ENCODE measurements at regions not wholly inside any gene's neighbourhood (a gene's known extent, or its start where the extent isn't known, plus 50 kb on each side); places are given as distances from the start of the nearest gene placed in this dataset.
"Not testable (repeated sequence)": the region's sequence is repeated elsewhere in the genome, so short reads cannot be mapped to it uniquely, and the experiment has no call there.

DNA sequence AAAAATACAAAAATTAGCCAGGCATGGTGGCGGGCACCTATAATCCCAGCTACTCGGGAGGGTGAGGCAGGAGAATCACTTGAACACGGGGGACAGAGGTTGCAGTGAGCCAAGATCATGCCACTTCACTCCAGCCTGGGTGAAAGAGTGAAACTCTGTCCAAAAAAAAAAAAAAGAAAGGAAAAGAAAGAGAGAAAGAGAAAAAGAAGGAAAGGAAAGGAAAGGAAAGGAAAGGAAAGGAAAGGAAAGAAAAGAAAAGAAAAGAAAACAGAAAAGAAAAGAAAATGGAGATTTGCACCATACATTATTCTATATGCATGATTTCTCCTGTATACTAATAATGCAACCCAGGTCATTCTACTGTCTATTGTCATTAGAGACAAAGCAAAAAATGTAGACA, 421.5 kb downstream of the PCDH19 start:
- DNase-seq = not testable (repeated sequence)

DNA sequence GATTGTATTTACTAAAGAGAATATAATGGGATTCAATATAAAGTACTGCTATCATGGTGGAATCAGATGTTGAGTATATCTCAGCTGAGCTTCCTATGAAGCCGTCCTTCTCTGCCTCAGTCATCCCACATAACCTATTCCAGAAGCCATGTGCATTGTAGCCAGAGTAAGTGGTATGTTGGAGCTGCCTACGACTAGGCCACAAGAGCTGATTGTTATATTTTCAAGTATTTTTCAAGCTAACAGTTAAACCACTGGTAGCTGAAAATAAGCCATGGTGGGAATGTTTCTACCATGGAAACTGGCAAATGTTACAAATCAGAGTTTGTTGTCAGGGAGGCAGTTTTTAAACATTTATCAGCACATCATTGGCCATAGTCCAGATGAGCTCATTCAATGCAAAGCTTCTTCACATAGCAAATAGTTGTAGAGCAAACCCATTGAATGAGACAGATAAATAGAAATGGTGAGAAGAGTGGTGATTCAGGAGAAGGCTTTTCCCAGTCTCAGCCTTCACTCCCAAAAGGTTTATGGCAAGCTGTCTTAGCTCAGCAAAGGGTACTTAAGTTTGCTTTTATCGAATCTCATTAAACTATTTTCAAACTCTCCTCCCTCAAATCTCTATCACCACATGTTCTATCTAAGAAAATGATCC, 436.4 kb downstream of the PCDH19 start:
- no peak for DNase-seq

DNA sequence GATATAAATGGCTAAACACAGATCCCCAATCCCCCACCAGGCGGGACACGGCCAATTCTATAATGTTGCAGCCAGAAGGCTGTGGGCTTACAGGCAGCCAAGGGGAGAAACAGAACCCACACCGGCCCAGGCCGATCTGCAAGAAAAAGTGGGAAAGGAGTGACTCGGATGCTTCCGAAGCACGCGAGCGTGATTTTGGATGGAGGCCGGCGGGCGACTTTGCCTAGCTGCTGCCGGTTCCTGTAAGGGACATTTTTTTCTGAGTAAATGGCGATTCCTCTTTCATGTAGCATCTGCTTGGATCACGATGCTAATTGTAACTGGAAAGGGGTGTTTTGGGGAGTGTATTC, 470.2 kb downstream of the PCDH19 start:
- DNase-seq = no peak

DNA sequence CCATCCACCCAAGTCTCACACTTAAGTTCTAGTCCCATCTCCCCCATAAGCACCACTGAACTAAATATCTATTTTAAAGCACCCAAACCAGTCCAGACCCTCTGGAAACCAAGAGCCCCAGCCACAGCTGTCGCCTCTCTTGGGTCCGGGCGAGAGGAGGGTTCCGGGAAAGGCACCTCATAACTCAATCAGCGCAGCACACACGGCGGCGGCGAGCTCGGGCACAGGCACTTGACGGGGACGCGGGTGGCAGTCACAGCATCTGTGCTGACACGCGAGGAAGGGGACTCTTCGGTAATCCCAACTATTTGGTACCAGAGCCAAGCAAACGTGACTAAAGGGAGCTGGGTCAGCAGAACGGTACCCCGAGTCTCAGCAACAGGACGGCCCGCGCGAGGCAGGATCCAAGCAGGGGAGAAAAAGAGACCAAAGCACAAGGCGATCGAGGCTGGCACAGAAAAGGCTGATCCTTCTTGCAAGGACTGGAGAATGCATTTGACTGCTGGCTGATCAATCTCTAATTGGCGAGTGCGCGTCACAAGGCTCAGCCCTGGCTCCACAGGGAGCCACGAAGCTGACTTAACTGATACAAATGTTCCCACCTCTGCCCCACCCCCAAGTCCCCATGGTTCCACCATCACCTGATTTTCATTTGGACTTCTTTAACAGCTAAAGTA, 470.7 kb downstream of the PCDH19 start:
- DNase-seq = not testable (repeated sequence)

DNA sequence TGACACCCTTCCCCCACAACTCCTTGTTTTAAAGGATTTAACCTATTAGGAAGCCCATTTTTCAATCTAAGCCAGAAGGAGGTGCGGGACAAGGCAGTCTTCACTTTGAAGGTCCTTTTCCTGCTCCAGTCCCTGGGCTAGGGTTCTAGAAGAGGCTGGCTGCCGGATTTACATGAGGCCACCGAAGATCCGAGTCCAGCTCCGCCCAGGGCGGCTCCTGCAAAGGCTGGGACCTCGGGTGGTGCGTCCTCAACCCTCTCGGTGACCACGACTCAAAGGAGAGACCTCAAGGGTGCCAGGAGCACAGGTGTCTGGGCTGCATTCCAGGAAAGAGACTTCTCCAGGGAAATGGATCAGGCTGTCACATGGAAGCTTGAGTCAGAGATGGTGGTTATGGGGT, 471.6 kb downstream of the PCDH19 start:
- DNase-seq = no peak

DNA sequence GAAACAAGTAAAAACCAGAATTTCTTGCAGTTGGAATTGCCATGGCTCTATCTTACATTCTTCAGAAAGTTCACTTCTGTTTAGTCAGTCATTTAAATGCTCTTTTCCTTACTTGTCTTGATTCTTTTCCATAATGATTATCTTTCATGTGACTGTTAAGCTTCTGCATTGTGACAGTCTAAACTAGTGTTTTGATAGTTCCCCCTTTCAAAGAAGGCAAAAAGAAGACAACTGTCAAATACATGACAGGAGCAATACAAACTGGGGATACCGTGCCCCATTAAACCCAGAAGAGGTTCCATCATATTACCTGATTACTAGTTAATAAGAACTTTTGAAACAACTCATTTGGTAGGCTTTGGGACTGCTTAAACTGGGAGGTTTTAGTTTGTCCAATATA, 476.2 kb downstream of the PCDH19 start:
- no peak for DNase-seq

DNA sequence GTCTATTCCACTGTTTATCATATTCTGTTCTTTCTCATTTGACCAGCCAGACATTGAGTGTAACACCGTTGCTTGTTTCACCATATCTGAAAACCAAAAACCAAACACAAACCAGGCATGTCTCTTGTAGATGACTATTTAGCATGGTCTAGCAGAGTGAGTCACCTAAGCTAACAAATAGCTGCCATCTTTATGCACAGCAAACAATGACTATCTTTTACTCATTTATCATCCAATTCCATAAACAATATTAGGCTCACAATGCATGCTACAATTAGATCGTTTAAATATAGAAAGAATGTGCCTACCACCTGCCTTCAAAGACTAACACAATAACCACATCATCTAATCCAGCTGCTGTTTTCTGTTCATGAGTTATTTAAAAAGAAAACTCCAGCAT, 495.4 kb downstream of the PCDH19 start:
- no peak for DNase-seq

DNA sequence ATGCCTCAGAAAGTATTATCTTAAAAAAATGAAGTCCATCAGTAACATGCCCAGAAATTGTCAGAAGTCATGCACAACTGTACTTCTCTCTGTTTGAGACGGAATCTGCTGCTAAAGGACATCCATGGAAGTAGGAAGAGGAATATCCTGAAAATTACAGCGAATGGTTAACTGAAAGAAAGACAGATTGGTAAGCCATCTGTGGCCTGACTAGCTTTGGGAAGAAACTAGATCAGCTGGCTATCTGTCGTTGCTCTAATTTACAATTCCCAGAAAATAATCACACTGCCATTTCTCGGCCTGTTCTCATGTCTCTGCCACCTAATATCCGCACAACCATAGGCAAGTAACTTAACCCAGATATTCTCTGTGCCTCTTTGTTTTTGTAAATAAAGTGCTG, 496.5 kb downstream of the PCDH19 start:
- no peak for DNase-seq

DNA sequence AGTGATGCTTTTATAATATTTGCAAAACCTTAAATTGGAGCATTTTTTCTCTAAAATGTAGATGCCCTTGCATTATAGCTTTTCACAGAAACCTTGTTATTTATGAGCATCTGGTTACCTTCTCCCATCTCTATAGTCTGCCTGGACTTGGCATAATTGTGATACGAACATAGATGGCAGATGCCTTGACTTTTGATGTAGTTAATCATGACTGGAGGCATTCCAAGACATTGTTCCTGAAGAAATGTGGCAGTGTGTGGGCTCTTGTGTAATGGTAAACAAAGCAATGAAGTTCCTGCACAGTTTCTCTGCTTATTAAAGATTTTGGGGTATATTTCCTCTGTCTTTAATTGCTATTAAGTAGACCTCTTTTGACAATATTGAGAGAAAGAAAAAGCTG, 500.1 kb downstream of the PCDH19 start:
- no peak for DNase-seq

DNA sequence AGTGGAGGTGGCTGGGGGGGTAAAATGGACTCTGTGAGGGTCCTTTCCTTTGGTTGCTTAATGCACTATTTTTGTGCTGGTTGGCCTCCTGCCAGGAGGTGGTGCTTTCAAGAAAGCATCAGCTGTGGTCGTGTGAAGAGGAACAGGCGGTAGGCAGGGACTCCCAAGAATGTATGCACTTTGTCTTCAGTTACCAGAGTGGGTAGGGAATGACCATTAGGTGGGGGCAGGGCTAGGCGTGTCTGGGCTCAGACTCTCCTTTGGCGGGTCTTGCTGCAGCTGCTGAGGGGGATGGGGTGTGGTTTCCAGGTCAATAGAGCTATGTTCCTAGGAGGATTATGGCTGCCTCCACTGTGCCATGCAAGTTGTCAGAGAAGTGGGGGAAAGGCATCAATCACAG, 509.0 kb downstream of the PCDH19 start:
- DNase-seq = no peak

DNA sequence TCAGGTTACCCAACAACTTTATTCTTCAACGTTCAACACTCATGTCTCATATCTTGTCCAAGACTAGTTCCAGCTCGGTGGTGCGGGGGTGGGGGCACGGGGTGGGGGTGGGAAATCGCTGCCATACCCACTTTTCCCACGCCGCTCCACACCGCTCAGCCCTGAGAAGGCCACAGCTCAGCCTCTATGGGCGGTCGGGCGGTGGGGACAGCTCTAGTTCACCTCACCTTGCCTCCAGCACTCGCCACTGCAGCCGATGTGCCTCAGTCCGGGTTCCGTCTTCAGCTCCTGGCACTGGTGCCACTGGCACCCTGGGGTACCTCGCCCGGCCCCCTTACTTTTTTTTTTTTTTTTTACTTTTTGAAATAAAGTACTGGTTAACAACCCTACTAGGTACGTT, 522.2 kb downstream of the PCDH19 start:
- no peak for DNase-seq

DNA sequence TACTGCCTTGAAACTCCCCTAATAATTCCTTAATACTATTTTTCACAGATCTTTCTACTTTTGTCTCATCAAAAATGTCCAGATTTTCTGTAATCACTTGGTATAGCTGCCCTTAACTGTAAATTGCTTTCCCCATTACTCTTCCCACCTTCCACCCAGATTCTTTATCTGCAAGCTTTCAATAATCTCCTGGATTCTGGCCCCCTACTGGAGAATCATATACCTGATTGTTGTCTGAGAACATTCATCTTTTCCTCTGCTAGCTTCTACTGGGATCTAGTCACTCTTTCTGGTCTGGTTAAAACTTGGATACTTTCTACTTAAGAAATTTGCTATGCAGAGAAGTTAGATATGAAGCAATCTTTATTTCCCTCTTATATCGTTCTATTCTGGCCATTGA, 552.6 kb downstream of the PCDH19 start:
- DNase-seq = no peak

DNA sequence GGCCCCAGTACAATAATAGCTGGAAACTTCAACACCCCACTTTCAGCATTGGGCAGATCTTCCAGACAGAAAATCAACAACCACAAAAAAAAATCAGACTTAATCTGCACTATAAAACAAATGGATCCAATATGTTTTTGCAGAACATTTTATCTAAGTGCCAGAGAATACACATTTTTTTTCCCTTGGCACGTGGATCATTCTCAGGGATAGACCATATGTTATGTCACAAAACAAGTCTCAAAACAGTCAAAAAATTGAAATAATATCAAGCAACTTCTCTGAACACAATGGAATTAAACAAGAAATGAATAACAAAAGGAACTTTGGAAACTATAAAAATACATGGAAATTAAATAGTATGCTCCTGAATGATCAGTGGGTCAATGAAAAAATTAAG, 576.3 kb downstream of the PCDH19 start:
- no peak for DNase-seq

DNA sequence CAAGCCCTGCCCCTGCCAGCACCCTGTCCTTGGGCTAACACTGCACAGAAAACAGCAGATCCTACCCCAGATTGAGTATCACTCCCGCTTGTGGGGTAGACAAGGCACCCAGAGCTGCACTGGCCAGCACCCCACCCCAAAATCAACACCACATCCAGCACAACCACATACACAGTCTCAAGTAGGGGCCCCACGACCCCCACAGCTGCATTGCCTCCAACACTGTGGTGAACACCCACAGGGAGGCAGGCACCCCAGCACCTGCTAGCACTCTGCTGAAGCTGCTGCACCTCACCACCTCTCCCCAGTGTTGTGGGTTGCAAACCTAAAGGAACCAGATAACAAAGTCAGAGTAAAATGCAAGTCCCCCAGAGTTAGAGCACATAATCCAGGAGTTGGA, 589.9 kb downstream of the PCDH19 start:
- no peak for DNase-seq

DNA sequence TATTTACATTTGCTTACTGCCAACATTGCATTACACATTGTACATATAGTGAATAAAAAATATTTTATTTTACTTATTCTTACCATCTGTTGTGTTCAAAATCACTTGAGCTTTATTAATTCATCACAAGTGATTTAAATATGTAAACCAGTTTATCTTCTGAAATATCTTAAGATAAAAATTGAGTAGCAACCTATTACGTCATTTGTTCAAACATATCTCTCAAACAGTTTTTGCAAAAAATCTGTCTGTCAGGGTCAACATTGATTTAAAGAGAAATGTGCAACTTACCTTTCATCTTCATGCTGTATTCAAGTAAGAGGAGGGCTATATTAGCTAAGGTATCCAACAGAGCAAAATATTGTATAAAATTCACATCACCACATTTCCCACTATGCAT, 610.1 kb downstream of the PCDH19 start:
- no peak for DNase-seq

DNA sequence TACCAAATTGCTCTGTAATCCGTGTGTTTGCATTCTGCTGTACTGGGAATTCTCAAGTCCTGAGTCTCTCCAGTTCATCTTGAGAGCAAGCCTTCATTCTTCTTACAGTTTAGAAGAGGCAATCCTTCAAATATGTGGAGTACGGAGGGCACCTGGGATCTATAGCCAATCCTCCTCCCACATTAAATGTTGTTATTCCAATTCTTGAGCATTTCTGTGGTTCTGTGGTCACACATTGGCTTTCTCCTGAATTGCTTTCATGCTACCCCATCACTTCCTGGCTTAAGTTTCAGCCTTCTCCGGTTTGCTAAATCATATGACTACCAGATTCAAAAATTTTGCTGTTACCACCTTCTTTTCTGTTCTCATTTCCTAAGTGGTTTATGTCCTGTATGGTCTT, 611.1 kb downstream of the PCDH19 start:
- DNase-seq = no peak

DNA sequence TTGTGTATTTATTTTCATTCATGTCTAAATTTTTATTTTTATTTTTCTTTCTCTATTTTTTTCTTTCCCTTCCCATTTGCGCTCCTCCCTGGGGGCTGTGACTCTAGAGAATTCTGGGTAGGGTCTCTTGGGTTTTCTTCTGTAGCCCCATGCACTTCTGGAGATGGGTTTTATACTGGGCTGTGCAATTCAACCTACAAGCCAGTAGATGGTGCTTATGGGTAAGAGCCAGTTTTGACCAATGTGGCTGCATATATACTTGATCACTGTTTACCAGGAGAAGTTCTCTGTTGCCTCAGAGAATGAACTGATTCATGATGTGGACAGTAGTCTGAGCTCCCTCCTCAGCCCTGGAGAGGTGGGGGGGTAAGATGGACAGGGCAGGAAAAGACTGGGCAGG, 614.6 kb downstream of the PCDH19 start:
- DNase-seq = no peak

DNA sequence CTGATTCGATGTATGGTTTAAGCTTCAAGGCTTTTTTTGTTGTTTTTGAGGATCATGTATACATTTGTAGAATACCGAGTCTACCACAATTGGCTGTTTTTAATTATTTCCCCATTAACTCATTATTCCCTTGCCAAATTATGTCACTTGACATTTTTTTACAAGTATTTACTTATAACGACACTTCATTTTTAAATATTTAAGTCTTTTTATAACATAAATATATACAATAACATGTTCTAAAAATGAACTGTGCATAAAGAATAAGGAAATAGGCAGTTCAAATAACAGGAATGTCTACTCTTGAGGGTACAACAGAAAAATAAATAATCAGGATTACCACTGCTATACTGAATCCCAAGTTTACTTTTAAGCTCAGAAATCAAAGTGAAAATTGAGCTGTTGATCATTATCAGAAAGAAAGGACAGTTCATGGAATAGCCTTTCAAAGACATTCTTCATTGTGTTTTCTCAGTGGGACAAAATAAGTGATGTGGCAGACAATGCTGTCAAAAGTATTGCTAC, 627.5 kb downstream of the PCDH19 start:
- DNase-seq = no peak

DNA sequence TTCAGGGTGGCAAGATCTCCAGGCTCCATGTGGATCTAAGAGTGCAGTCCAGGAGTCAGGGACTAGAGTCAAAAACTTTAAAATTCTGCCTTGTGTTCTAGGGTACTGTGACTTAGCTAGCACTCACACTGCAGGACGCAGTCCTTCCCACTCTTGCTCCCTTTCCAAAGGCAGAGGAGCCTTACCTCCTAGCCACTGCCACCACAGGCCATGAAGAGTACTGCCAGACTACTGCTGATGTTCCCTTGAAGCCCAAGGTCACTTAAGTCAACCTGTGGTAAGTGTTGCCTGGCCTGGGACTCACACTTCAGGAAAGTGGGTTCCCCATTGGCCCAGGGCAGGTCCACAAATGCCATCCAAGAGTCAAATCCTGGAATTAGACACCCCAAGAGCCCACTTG, 632.2 kb downstream of the PCDH19 start:
- DNase-seq = no peak

DNA sequence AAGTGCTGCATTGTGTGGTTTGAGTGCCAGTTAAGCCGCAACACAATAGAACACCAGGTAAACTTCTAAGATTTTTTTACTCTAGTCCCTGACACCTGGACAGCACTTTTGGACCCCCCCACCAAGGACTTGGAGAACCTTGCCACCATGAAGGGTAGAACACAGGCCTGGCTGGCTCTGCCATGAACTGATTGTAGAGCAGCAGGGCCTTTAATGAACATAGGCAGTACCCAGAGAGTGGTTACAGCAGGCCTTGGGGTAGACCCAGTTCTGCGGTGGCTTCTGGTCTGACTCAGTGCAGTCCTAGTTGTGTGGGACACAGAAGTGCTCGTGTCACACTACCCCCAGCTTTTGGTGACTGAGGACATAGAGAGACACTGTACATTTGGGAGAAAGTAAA, 648.3 kb downstream of the PCDH19 start:
- no peak for DNase-seq

DNA sequence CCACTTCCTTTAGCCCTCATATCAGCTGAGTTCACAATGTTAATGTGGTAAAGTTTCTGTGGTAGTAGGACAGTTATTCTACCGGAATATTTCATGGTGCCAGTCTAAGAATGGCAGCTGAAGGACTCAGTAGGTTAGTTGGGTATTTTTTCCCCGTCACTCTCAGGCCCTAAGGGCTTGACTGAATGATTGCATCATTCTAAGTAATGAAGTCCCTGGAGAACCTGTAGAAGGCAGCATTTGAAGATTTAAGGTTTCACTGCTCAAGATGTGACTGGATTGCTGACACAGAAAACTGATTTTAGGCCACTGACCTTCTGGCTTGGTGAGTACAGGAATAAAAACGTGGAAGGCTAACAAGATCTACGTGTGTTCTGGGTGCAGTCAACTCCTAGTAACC, 657.3 kb downstream of the PCDH19 start:
- no peak for DNase-seq

DNA sequence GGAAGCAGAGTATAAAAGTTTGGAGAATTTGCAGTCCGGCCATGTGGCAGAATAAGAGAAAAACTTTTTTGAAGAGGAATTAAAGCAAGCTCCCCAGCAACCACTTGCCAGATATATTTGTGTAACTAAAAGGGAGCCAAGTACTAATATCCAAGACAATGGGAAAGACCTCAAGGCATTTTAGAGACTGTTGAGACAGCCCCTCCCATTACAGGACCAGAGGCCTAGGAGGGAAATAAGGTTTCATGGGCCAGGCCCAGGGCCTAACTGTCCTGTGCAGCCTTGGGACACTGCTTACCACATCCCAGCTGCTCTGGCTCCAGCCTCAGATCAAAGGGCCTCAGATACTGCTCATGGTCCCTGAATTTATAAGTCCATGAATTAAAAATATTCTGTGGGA, 659.4 kb downstream of the PCDH19 start:
- no peak for DNase-seq

DNA sequence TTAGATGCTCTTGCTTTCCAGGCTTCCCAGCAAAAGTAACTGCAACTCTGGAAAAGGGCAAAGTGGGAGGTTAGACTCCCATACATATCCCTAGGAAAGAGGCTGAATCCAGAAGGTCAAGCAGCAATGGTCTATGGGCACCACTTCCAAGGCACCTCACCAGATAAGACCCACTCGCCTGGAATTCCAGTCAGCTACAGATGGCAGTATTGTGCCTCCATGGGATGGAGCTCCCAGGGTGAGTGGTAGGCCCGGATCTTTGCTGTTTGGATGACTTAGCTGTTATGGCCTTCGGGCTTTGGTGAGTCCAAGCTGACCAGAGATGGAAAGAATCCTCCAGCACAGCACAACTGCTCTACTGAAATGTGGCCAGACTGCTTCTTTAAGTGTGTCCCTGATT, 688.0 kb downstream of the PCDH19 start:
- no peak for DNase-seq

DNA sequence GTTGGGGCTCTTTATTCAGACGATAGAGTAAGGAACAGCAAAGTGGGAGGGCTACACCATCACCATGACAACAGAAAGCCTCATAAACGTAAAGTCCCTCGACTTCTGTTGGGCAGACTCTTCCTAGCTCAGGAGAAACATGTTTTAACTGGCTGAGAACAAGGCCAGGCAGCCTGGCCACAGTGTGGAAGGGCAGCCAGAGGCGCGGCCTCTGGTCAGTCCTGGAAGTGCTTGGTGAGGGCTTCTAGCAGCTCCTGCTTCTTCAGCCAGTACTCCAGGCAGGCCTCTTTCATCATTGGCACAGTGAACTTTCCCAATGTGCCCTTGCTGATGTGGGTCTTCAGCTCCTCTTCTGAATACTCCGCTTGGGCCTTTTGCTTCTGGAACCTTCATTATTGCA, 690.9 kb downstream of the PCDH19 start:
- DNase-seq = no peak

DNA sequence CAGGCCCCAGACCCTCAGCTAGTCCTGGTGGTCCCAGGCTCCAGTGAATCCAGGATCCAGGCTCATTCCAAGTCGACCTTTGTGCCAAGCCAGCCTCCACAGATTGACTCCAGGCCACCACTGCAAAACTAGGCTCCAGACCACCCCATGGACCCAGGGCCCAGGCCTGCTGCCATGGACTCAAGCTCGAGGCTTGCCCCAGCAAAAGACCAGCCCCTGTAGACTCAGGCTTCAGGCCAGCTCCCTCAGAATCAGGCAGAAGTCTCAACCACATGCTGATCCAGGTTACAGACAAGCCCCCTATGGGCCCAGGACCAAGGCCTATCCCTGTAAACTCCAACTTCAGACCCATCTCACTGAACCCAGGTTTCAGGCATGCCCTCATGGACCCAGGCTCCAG, 692.4 kb downstream of the PCDH19 start:
- no peak for DNase-seq
